GM12801 (cell line): ENCODE measurements at regions not wholly inside any gene's neighbourhood (a gene's known extent, or its start where the extent isn't known, plus 50 kb on each side); places are given as distances from the start of the nearest gene placed in this dataset.

Source experiments
- TF ChIP-seq, protein P1 (sequence below): IDR thresholded peaks from one replicate; pipeline ENCODE4 v1.5.1; 2011; ENCODE audit warnings: control low read depth; ENCODE audit not compliant: insufficient read length; ENCODE audit errors: extremely low read depth

DNA sequence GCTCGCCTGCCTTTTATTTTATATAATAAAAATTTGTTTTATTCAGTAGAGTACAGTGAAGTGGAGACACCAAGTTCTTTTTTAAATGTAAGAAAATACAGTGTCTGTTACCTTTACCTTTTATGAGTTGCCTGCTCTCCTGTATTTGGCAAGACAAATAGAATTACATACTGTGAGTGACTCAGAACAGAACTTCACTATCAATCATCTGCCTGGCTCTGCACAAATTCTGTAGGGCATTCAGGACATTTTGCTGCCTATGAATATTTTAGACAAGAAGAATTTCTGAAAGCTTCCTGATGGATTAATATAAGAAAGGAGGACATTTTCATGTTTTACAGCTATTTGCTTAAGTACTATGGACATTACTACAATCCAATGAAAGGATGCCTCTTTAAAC, 135.4 kb upstream of the PHF14 start:
- TF ChIP-seq, protein P1, sequence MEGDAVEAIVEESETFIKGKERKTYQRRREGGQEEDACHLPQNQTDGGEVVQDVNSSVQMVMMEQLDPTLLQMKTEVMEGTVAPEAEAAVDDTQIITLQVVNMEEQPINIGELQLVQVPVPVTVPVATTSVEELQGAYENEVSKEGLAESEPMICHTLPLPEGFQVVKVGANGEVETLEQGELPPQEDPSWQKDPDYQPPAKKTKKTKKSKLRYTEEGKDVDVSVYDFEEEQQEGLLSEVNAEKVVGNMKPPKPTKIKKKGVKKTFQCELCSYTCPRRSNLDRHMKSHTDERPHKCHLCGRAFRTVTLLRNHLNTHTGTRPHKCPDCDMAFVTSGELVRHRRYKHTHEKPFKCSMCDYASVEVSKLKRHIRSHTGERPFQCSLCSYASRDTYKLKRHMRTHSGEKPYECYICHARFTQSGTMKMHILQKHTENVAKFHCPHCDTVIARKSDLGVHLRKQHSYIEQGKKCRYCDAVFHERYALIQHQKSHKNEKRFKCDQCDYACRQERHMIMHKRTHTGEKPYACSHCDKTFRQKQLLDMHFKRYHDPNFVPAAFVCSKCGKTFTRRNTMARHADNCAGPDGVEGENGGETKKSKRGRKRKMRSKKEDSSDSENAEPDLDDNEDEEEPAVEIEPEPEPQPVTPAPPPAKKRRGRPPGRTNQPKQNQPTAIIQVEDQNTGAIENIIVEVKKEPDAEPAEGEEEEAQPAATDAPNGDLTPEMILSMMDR = no peak

DNA sequence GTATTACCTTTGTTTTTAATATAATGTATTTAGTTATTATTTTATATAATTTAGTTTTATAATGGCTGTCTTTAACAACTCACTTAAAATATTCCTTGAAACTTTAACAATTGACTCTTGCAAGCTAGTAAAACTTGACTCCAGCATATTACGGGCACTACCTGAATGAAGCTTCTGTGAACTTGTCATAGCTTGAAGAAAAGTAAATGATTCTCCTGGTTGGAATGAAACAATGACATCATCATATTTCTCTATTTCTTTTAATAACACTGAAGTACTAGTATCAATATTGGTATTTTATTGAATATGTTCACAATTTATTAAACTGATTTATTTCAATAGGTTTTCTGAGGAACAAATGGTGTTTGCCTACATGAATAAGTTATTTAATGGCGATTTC, 128.4 kb upstream of the PHF14 start:
- TF ChIP-seq, protein P1 = no peak

DNA sequence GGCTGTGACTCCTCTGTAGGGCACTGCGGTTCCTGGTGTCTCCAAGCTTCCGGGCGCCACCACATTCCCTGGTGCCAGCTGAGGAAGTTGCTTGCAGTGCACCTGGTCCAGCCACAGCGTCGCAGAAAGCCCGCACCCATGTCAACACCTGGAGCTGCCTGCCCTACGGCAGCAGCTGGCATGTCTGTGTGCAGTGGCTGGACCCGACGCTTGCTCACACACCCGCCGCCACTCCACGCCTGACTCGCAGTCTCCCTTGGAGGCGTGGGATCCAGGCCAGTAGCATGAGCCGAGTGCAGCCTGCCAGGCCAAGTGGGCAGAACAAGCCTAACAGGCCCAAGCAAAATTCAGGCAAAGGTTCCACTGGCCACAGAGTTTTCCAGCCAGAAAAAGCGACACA, 118.1 kb upstream of the PHF14 start:
- TF ChIP-seq, protein P1 = no peak

DNA sequence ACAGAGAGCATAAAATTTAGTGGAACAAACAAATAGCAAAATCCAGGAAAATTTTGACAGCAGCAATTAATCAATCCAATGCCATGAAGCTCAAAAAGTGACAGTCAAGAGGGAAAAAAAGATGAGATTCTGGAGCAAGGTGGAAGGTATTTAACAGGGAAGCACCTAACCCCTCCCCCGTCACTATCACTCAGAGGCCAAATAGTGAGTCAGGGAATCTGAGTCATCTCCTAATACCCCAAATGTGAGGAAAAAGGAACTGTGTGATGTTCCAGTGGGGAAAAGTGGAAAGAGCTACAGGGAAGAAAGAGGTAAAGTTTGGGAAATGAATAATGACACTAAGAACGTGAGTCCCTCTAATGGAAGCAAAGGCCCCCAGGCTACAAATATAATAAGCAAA, 113.2 kb upstream of the PHF14 start:
- TF ChIP-seq, protein P1 = no peak

DNA sequence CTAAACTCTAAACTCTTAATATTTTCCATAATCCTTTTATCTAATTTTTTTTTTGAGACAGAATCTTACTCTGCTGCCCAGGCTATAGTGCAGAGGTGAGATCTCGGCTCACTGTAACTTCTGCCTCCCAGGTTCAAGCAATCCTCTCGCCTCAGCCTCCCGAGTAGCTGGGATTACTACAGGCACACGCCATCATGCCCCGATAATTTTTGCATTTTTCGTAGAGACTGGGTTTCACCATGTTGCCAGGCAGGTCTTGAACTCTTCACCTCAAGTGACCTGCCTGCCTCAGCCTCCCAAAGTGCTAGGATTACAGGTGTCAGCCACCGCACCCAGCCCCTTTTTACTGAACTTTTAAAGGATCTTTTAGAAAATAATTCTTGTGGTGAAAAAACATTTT, 110.2 kb upstream of the PHF14 start:
- TF ChIP-seq, protein P1 = no peak

DNA sequence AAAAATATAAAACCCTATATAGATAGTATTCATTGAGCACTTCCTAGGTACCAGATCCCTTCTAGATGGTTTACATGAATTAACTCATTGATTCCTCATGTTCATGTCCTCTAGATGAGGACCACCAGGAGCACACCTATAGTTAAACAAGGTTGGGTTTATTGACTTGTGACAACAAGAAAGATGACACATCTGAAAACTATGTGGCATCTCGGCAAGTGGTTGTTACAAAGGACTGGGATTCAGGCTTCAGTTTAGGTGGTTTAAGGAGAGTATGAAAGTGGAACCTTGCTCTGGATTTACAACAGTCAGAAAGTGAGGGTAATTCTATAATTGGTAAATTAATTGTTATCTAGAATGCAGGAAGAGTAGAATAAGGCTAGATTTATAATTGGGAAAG, 99.0 kb upstream of the PHF14 start:
- TF ChIP-seq, protein P1 = no peak

DNA sequence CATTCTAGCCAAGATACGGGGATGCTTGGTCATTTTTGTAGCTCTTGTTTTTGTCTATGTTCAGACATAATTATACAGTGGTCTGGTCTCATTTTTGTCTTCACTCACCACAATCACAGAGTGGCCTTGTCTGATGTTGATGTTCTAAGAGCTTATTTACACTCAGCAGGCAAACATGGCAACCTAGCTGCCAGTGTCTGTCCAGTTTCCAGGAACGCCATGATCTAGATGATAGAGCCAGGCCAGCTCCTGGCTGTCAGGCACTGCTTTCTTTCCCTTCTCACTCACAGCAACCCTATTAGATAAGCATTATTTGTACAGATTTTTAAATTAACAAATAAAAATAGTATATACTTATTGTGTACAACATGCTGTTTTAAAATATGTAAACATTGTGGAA, 98.6 kb upstream of the PHF14 start:
- TF ChIP-seq, protein P1 = no peak

DNA sequence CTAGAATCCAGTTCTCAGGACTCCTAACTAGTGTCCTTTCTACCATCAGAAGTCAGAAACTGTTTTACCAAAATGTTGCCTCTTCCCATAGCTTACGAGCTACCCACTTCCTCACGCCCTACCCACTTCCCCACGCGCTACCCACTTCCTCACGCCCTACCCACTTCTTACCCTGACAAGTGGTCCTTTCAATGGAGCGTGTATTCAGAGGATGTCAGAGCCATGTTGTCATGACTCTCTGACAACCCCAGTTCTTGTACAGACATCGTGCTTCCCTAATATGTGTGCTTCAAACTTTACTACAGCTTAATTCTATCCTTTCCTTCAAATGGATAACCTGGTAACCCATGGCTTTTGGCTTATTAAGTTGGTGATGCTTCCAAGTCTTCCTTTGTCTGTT, 84.8 kb upstream of the PHF14 start:
- TF ChIP-seq, protein P1 = no peak
